ENCODE measurements at regions not wholly inside any gene's neighbourhood (a gene's known extent, or its start where the extent isn't known, plus 50 kb on each side); places are given as distances from the start of the nearest gene placed in this dataset.

GRCh38 chr16:89027281-89027680, 50.3 kb upstream of the CBFA2T3 start:
- no peaks in the 10 kb centered on the region for H3K4me1 ChIP-seq (replicated peaks)
- no peak for DNase-seq (ENCODE audit: low read depth in 1 of 2, low spot score in 2 of 2)
- H3K27me3 ChIP-seq (replicated peaks), result peaks cover 34% of the 10 kb centered on the region
- 0 out of 2 replicates have a peak, but pooled peaks cover 5% of the 10 kb centered on the region for H3K9me3 ChIP-seq (replicated peaks)
- H3K36me3 ChIP-seq, result no peaks in the 10 kb centered on the region
- H3K4me3 ChIP-seq, result no peak overlapping the region
- H3K27ac ChIP-seq, result no peak overlapping the region

GRCh38 chr16:89031715-89032659, 55.0 kb upstream of the CBFA2T3 start:
- Histone ChIP-seq H3K27ac (no peak overlapping the region), H3K4me1 (replicated peaks) (no peaks in the 10 kb centered on the region), H3K9me3 (replicated peaks) (0 out of 2 replicates have a peak, but pooled peaks cover 2% of the 10 kb centered on the region), H3K4me3 (no peak overlapping the region), H3K27me3 (replicated peaks) (peaks cover 23% of the 10 kb centered on the region), H3K36me3 (no peaks in the 10 kb centered on the region)
- DNase-seq (ENCODE audit: low read depth in 1 of 2, low spot score in 2 of 2), result no peak

- H3K9me3 ChIP-seq (replicated peaks), result 0 out of 2 replicates have a peak, but pooled peaks cover 2% of the 10 kb centered on the region
- H3K4me3 ChIP-seq, result no peak overlapping the region
- H3K36me3 ChIP-seq, result no peaks in the 10 kb centered on the region
- H3K27me3 ChIP-seq (replicated peaks), result peaks cover 36% of the 10 kb centered on the region
- DNase-seq (ENCODE audit: low read depth in 1 of 2, low spot score in 2 of 2), result no peak
- H3K4me1 ChIP-seq (replicated peaks), result no peaks in the 10 kb centered on the region
- H3K27ac ChIP-seq, result no peak overlapping the region
Measured at GRCh38 chr16:89033304-89033703, 56.3 kb upstream of the CBFA2T3 start.

GRCh38 chr16:89033796-89034572, 57.0 kb upstream of the CBFA2T3 start:
- no peak for DNase-seq (ENCODE audit: low read depth in 1 of 2, low spot score in 2 of 2)
- Histone ChIP-seq H3K36me3 (no peaks in the 10 kb centered on the region), H3K4me3 (no peak overlapping the region), H3K27ac (no peak overlapping the region), H3K4me1 (replicated peaks) (no peaks in the 10 kb centered on the region), H3K27me3 (replicated peaks) (peaks cover 43% of the 10 kb centered on the region), H3K9me3 (replicated peaks) (0 out of 2 replicates have a peak, but pooled peaks cover 2% of the 10 kb centered on the region)

- Histone ChIP-seq H3K9me3 (replicated peaks) (0 out of 2 replicates have a peak, but pooled peaks cover 2% of the 10 kb centered on the region), H3K27me3 (replicated peaks) (peaks cover 49% of the 10 kb centered on the region), H3K36me3 (no peaks in the 10 kb centered on the region), H3K27ac (no peak overlapping the region), H3K4me3 (no peak overlapping the region), H3K4me1 (replicated peaks) (no peaks in the 10 kb centered on the region)
- no peak for DNase-seq (ENCODE audit: low read depth in 1 of 2, low spot score in 2 of 2)
Measured at GRCh38 chr16:89034573-89034961, 57.6 kb upstream of the CBFA2T3 start.

- H3K36me3 ChIP-seq, result no peaks in the 10 kb centered on the region
- H3K9me3 ChIP-seq (replicated peaks), result 0 out of 2 replicates have a peak, but pooled peaks cover 2% of the 10 kb centered on the region
- DNase-seq (ENCODE audit: low read depth in 1 of 2, low spot score in 2 of 2), result no peak
- H3K4me3 ChIP-seq, result no peak overlapping the region
- peaks cover 55% of the 10 kb centered on the region for H3K27me3 ChIP-seq (replicated peaks)
- H3K27ac ChIP-seq, result no peak overlapping the region
- H3K4me1 ChIP-seq (replicated peaks), result no peaks in the 10 kb centered on the region
Measured at GRCh38 chr16:89034971-89035668, 58.1 kb upstream of the CBFA2T3 start.

GRCh38 chr16:89035669-89036570, 57.7 kb upstream of the ACSF3 start:
- H3K4me3 ChIP-seq, result no peak overlapping the region
- peaks cover 62% of the 10 kb centered on the region for H3K27me3 ChIP-seq (replicated peaks)
- no peaks in the 10 kb centered on the region for H3K36me3 ChIP-seq
- no peak overlapping the region for H3K27ac ChIP-seq
- 0 out of 2 replicates have a peak, but pooled peaks cover 2% of the 10 kb centered on the region for H3K9me3 ChIP-seq (replicated peaks)
- no peak for DNase-seq (ENCODE audit: low read depth in 1 of 2, low spot score in 2 of 2)
- H3K4me1 ChIP-seq (replicated peaks), result no peaks in the 10 kb centered on the region

- Histone ChIP-seq H3K9me3 (replicated peaks) (no peaks in the 10 kb centered on the region), H3K4me3 (no peak overlapping the region), H3K27ac (no peak overlapping the region), H3K27me3 (replicated peaks) (peaks cover 63% of the 10 kb centered on the region), H3K4me1 (replicated peaks) (no peaks in the 10 kb centered on the region), H3K36me3 (no peaks in the 10 kb centered on the region)
- no peak for DNase-seq (ENCODE audit: low read depth in 1 of 2, low spot score in 2 of 2)
Measured at GRCh38 chr16:89036776-89037175, 56.9 kb upstream of the ACSF3 start.

- no peaks in the 10 kb centered on the region for H3K36me3 ChIP-seq
- no peak for DNase-seq (ENCODE audit: low read depth in 1 of 2, low spot score in 2 of 2)
- no peak overlapping the region for H3K4me3 ChIP-seq
- no peaks in the 10 kb centered on the region for H3K9me3 ChIP-seq (replicated peaks)
- H3K4me1 ChIP-seq (replicated peaks), result no peaks in the 10 kb centered on the region
- peaks cover 62% of the 10 kb centered on the region for H3K27me3 ChIP-seq (replicated peaks)
- no peak overlapping the region for H3K27ac ChIP-seq
Measured at GRCh38 chr16:89037261-89038152, 56.1 kb upstream of the ACSF3 start.

- H3K4me1 ChIP-seq (replicated peaks), result no peaks in the 10 kb centered on the region
- no peaks in the 10 kb centered on the region for H3K9me3 ChIP-seq (replicated peaks)
- no peak for DNase-seq (ENCODE audit: low read depth in 1 of 2, low spot score in 2 of 2)
- no peak overlapping the region for H3K27ac ChIP-seq
- H3K4me3 ChIP-seq, result no peak overlapping the region
- H3K36me3 ChIP-seq, result no peaks in the 10 kb centered on the region
- H3K27me3 ChIP-seq (replicated peaks), result peaks cover 59% of the 10 kb centered on the region
Measured at GRCh38 chr16:89038221-89038721, 55.4 kb upstream of the ACSF3 start.

- Histone ChIP-seq H3K36me3 (no peaks in the 10 kb centered on the region), H3K4me3 (no peak overlapping the region), H3K27me3 (replicated peaks) (peaks cover 63% of the 10 kb centered on the region), H3K9me3 (replicated peaks) (no peaks in the 10 kb centered on the region), H3K27ac (no peak overlapping the region), H3K4me1 (replicated peaks) (no peaks in the 10 kb centered on the region)
- DNase-seq (ENCODE audit: low read depth in 1 of 2, low spot score in 2 of 2), result no peak
Measured at GRCh38 chr16:89038811-89039735, 54.6 kb upstream of the ACSF3 start.
